ENCODE measurements at regions not wholly inside any gene's neighbourhood (a gene's known extent, or its start where the extent isn't known, plus 50 kb on each side); places are given as distances from the start of the nearest gene placed in this dataset.

DNA sequence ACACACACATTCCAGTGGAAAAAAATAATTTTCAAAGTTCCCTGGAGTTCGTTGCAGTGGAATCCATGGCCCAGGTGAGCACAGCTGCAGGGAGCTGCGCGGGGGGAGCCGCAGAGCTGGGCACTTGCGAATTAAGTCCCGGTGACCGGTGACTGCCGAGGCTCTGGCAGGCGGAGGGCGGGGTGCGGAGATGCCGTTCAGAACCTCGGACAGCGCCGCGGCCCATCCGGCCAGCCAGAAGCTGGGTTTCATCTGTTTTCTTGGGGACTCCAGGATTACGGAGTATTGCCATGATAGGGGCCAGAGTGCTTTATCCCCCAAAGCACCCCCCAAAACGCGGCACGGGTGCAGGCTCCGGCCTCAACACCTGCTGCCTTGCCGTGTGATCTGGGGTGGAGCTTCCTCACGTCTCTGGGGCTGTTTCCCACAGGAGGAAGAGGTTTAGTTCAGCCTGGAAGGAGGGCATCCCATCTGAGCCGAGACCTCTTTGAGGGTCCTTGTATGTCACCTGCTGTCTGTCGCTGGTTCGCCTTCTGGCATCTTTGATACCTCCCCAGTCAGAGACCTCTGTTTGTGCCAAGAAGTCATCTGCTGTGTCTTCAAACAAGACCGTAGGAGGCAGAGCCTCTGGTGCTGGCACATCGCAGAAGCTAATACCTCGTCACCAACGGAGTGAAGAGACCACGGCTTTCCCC is 99.4 kb downstream of the YTHDF1 start:
- no peak for DNase-seq (ENCODE audit: low read depth)

DNA sequence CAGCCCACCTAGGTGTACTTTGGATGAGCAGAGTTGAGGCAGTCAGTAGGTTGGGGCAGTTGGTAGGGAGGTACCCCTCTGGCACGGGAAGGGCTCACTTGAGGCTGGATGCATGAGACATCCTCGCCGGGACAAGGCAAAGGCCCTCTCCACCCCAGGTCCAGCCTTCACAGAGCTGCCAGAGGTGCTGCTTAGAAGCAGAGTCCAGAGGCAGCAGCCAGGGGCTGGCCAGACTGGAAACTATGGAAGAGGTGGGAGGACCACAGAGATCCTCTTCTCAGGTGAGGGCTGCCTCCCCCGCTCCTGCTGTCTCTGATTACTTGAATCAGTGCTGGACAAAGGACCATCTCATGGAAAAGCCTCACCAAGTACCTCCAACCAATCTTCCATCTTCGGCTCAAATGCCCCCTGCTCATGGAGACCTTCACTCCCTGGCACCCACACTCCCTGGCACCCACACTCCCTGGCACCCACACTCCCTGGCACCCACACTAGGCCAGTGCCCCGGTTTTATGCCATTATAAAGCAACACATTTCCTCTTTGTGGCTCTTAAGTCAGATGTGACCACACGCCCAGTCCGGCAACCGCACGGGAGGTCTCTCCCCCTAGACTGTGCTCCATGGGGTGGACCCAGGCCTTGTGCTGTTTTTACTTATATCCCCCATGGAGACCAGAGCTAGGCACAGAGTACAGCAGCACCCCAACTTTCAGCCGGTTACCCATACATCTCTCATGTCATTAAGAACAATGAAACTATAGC is 100.1 kb downstream of the YTHDF1 start:
- DNase-seq (ENCODE audit: low read depth) = no peak

DNA sequence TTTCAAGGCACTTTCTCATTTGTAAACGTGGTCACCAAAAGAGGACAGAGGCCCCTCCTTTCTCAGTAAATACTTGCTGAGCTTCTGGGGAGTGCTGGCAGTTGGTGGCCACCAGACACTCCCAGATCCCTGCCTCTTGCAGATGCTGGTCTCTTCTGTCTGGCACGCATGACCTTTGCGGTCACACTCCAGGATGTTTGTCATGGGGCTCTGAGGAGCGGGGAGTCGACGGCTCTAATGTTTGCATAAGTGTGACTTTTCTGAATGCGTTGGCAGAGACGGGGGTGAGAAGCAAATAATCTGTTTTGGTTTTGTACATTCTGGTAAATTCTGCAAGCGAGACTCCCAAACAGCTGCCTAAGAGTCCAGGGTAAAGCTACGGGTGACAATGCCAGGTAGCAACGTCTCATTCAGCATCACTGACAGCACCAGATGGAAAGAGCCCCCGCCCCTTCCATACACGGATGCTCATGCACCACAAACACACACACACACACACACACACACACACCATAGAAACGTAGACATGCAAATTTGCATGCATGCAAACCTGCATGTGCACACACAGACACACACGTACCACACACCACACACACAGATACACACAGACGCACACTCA is 101.1 kb downstream of the YTHDF1 start:
- no peak for DNase-seq (ENCODE audit: low read depth)

DNA sequence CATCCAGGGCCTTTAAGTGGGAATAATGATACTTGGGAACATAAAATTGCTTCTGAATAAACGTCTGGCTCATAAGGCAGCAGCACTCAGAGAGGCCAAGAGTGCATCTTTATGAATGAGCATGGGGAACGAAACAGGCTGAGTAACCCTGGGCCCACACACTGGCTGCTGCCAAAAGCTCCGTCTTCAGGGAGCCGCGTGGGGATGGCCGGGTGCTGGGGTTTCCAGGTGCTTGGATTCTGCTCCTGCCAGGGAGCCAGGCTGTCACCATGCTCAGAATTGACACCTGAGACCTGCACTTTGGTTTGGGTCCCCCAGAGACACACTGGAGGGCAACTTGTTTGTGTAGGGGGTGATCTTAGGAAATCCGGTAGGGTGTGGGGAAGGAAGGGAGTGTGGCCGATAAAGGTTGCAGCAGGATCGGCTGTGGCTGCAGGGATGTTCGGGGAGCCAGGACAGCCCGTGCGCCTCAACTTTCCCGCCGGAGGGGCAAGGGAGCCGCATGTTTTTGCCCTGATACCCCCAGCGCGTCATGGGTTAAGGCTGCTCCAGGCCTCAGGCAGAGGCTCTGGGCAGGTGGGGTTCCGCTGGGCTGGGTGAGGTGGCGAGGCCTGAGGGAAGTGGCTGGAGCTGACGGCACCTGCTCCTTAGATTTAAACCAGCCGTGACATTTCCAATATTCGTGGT is 101.8 kb downstream of the YTHDF1 start:
- no peak for DNase-seq (ENCODE audit: low read depth)

DNA sequence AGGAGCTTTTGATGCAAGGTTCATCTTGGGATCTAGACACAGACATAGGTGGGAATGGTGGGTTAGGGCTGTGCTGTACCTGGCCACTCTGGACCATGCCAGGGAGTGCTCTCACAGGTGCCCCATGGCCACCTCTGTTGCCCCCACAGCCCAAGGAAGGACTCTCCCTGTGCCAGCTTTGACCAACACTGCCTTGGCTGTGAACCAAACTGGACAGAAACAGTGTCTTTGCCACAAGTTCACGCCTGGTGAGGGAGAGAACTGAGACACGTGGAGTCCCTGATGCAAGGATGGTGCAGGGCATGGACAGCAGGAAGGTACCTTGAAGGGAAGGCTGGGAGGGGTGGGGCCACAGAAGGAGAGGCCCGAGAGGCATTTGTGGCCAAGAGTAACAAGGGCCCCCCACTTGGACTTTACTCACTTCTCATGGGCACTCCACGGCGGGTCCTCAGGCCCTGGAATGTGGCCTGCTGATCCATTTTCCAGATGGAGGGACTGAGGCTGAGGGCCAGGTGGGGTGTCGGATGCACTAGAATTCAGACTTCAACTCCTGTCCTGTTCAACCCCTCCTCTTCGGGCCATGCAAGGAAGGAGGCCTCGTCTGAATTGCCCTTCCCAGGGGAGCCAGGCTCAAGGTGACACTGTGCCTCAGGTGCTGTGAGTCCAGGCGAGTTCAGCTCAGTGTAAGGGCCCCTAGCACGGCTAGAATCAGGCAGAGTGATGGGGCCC is 103.3 kb downstream of the YTHDF1 start:
- DNase-seq (ENCODE audit: low read depth) = no peak

DNA sequence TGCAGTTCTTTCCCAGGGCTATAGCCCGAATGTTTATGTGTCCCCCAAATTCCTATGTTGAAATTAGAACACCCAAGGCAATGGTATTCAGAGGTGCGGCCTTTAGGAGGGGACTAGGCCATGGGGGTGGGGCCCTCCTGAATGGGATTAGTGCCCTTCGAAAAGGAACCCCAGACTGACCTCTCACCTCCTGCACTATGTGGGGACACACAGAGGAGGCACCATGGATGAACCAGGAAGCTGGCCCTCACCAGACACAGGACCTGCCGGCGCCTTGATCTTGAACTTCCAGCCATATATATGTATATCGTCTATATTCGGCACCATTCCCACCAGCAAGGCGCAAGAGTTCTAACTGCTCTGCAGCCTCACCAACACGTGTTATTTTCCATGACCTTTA is 101.5 kb upstream of the BHLHE23 start:
- DNase-seq (ENCODE audit: low read depth) = no peak

DNA sequence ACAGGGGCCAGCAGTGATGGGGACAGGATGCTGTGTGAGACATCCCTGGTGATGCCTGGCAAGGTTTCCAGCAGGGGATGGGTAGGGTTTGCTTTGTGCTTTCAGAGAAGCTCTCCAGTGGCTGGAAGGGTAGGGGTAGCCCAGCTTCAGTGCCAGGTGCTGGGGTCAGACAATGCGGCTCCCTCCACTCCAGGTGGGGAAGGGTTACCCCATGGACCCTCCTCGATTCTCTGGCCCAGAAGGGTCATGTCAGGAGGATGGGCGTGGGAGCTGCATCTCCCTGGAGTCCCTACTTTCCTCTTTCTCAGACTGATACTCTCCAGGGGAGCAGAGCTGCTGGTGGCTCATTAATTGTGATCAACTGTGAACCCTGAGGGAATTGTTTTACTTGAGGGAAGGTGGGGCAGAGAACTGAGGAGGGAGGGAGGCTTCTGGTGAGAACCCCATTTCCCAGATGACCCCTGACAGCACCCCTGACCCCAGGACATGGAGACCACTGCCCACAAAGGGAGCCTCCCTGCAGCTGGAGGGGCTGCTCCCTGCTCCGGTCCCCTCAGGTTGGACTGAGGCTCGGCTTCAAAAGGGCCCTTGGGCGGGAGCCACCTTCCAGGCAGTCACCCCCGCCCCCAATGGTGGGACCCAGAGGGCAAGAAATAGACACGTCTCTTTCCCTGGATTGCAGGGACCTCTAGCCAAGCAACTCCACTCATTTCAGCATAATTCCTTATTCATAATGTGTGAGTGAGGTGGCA is 100.9 kb upstream of the BHLHE23 start:
- DNase-seq (ENCODE audit: low read depth) = no peak

DNA sequence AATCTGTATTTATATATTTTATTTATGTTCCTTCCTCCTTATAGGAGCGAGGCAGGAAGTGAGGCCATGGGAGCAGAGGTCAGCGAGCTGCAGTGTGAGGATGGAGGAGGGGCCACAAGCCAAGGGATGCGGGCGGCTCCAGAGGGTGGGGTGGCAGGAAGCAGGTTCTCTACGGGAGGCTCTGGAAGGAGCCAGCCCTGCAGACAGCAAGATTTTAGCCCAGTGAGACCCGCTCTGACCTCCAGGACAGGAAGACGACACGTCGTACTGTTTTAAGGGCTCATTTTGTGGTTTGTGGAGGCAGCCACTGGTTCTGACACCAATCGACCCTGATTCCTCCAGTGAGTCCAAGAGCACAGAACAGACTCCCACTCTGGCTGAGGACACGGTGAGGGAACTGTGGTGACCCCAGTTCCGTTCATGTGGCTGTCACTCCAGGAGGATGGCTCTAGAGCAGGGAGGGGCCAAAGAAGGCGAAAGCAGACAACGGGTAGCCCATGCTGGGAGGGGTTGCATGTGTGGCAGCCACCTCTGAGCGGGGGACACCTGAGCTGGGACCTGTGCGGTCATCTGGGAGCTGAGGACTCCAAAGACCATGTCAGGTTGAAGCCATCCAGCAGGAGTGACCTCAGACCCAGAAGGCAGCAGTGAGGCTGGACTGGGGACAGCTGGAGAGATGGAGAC is 100.1 kb upstream of the BHLHE23 start:
- DNase-seq (ENCODE audit: low read depth) = no peak

DNA sequence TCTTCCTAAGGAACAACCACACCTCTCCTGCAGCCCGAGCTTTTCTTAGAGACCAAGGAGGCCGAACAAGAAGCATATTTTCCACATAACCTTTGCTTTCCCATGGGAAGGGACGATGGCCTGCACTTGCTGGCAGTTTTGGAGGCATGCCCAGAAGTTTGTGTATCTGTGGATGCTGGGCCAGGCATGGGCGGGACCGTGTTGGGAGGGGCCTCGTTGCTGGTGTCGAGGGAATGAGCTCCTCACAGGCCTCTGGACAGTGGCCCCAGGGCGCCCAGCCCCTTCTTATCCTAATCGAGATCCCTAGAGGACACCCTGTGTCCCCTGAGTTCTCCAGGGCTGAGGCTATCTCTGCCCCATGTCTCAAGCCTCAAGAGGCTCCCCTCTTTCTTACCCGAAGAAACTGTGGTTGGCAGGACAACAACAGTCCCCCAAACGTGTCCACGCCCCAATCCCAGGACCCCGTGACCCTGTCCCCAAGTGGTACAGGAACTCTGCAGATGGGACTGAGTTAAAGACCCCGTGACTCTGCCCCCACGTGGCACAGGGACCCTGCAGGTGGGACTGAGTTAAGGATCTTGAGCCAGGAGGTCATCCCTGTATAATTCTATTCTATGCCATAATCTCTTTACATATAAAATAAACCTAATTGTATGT is 99.5 kb upstream of the BHLHE23 start:
- DNase-seq (ENCODE audit: low read depth) = no peak

DNA sequence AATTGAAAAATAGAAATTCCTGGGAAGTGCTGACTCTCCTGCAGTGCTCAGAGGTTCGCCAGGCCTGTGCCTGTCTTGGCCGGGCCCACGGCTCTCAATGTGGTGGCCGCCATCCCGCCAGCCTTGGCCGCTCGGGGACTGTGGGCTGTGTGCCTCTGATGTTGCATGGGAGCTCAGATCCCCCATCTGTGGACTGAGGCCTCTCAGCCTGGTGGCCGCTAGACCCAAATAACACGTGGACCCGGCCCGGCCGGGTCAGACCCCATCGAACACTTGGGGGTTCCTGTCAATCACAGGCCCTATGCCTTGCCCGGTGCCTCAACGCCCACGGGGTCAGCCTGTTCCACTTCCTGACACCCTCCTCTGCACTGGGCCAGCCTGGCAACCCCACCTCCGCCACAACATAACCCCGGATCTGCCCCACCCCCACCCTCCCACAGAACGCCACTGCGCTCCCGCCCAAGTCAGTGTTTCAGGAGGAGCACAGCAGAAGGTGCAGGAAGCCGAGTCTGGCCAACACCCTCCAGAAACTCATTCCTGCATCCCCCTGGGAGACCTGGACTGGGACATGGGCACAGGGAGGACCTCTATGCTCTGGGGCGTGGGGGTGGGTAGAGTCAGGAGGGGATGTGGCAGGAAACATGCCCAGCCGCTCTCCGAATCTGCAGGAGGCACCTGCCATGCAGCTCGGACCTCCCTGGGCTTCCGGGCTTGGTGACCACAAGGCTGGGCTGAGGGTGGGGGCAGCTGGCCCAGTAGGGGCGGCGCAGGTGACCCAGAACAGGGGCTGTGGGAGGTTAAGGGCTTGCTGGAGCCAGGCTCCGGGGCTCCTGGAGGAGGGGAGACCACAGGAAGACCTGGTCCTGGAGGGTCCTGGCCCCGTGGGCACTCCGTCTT is 98.7 kb upstream of the BHLHE23 start:
- no peak for DNase-seq (ENCODE audit: low read depth)

DNA sequence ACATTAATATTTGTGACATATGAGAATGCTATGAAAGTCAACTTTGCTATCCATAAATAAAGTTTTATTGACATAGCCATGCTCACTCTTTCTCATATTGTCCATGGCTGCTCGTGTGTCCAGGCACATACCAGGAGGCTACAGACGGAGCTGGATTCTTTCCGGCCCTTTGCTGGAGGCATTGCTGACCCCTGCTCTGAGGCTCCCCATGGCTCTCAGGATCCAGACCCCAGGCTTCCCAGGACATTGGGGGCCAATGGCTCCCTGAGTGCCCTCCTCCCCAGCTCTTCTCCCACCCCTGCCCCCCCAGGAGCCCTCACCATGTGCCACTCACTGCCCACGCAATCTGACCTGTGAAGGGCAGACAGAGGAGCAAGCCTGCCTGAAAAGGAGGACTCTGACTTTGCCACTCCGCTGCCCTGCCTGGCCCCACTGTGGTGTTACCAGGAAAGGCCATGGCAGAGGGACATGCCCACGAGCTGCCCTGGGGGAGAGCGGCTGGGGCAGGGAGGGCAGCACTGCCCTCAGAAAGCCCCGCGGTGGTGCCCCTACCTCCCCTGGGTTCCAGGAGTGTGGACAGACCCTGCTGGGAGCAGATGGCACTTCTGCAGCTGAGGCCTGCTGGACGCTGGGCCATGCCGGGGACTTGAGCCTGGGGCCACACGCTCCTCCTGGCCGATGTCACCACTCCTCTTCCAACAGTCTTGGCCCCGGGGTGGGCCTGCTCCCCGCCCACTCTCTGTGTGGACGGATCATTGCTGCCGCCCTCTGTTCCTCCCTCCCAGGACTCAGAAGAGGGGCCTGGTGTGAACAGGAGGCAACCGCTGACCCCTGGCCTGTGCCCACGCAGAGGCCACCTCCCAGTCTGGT is 97.8 kb upstream of the BHLHE23 start:
- DNase-seq (ENCODE audit: low read depth) = no peak

DNA sequence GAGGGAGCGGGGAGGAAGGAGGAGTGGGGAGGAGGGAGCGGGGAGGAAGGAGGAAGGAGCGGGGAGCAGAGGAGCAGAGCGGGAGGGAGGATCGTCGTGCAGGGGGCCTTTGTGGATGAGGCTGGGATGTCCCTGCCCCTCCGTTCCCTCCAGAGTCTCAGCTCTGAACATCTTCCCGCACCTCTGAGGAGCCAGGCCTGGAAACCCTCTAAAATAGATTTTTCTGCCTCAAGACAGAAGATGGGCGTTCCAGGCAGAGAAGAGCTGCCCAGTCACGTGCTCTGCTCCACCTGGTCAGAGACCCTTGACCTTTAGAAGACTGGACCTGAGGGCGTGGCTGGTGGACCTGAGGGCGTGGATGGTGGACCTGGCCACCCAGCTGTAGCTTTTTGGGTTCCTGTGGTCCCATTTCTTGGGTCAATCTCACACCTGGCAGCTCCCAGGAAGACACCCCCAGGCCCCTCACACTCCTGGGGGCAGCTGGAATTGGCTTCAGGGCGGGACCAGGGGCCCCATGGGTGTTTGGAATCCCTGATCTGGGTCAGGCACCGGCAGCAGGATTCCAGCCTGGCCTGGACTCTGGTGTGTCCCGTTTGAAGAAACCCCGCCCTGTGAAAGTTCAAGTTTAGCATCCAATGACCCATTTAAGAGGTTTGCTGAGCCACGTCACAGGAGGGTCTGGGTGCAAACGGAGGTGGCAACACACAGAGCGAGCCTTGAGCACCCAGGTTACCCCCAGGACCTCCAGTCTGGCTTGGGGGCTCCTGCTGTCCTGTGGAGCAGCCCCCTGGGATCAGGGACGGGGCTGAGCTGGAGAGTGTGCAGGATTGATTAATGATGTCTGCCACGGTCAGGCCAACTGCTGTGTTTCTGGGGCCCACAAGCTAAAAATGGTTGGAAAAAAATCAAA is 96.9 kb upstream of the BHLHE23 start:
- DNase-seq (ENCODE audit: low read depth) = no peak

DNA sequence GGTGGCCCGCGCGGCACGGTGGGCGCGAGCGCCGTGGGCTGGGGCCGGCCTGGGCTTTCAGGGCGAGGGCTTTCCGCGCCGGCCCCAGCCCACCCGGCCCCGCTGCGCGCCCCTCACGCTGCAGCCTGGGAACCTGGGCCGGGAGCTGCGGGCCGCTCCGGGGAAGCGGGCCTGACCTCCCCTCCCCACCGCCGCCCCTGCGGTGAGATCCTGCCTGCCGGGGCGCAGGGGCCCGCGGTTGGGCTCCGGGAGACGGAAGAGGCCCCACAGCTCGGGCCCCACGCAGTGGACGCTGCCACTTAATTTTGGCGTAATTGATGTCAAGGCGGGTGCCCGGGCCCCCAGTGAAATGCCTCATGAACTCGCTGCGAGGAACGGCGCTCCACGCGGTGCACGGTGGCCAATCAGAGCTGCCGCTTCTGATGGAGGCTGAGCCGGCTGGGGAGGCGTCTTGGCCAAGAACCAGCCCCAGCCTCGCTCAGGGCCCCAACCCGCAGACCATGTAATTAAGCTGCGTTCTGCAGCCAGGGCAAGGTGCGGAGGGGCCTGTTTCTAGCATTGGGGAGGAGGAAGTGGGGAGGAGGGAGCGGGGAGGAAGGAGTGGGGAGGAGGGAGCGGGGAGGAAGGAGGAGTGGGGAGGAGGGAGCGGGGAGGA is 96.1 kb upstream of the BHLHE23 start:
- no peak for DNase-seq (ENCODE audit: low read depth)

DNA sequence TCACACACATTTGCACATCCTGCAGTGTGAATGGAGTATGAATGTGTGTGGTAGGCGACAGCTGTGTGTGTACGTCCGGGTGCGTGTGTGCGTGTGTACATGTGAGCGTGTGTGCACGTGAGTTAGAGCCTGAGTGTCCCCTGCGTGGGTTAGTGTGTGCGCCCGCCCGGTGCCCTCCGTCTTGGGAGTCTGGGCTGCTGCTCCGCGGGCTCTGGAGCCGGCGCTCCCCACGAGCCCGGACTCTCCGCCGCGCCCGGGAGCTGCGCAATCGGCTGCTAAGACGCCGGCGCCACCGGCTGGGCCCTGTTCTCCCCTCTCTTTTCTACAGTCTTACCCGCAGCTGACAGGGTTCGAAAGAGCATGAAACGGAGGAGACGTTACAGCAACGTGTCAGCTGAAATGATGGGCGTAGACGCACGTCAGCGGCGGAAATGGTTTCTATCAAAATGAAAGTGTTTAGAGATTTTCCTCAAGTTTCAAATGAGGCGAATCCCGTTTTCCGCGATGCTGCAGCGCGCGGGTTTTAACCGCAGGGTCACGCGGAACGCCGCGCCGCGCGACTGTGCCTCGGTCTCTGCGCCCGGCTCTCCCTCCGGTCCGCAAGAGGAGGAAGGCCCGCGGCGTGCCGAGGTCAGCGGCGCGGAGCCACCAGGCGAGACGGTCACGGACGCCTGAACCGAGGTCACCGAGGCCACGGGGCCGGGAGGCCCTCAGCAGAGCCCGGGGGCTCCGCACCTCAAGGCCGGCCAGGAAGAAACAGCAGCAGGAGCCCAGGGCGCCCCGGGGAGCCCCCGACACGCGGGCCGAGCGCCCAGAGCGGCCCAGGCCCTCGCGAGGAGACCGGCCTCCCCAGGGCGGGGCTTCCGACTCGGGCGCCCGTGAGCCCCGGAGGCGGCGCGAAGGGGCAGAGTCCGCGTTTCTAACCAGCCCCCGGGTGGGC is 95.3 kb upstream of the BHLHE23 start:
- DNase-seq (ENCODE audit: low read depth) = no peak
